GM18498 (cell line): ENCODE measurements at regions not wholly inside any gene's neighbourhood (a gene's known extent, or its start where the extent isn't known, plus 50 kb on each side); places are given as distances from the start of the nearest gene placed in this dataset.
"Not testable (repeated sequence)": the region's sequence is repeated elsewhere in the genome, so short reads cannot be mapped to it uniquely, and the experiment has no call there.

Experiments
- ATAC-seq: cut with Tn5 transposase; IDR thresholded peaks from one replicate; pipeline ENCODE4 v1.9.1; 2021; ENCODE audit warnings: mild to moderate bottlenecking, moderate library complexity; ENCODE audit not compliant: unreplicated experiment

GRCh38 chr13:105904034-105904742 lies 631.3 kb downstream of the EFNB2 start:
- no peak for ATAC-seq

GRCh38 chr13:105902396-105902795 lies 633.1 kb downstream of the EFNB2 start:
- ATAC-seq: no peak

GRCh38 chr13:105897575-105897974 lies 637.9 kb downstream of the EFNB2 start:
- no peak for ATAC-seq

GRCh38 chr13:105894697-105895096 lies 640.8 kb downstream of the EFNB2 start:
- no peak for ATAC-seq

DNA sequence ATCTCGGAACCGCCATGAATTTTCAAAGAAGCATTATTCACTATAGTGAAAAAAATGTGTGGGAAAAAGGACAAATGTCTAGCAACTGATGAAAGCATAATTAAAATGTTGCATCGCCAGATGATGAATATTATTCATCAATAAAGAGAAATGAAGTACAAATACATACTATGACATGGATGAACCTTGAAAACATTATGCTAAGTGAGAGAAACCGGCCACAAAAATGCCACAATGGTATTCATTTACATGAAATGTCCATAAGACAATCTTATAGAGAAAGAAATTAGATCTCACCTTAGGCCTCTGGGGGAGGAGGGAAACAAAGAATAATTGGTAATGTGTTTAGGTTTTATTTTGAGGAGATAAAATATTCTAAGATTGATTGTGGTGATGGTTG lies 645.0 kb downstream of the EFNB2 start:
- no peak for ATAC-seq

- no peak for ATAC-seq
Observed at GRCh38 chr13:105878119-105878700, 657.3 kb downstream of the EFNB2 start.

DNA sequence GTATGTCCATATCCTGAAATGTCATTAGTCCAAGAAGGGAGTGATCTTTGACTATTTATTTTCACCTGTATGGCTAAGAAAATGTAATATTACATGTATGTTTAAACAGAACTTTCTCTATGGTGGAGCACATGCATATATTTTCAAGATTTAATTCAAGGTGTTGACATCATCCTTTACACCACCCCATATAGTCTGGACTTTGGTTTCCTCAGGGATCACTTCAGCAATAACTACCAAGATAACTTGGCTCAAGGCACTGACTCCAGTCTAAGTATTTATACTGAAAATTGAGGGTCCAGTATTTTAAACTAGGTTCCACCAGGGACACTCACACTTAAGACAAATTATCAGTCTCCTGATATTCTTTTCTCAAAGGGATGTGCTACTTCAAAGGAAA lies 660.6 kb downstream of the EFNB2 start:
- no peak for ATAC-seq

DNA sequence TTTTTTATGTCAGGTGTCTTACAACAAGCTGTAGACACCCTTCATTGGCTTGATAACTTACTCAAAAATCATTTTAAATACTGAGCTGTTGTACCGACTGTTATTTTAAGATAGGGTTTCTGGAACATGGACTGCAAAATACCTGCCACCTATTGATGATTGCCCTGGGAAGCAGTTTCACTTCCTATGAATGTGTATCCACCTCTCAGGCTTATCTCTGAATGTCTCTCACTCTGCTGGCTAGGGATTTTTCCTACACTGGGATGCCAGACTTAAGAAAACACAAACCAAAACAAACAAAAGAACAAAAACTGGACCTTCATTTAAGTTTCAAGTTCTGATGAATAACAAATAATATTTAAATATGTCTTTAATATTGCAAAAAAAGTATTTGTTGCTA lies 663.7 kb downstream of the EFNB2 start:
- no peak for ATAC-seq

DNA sequence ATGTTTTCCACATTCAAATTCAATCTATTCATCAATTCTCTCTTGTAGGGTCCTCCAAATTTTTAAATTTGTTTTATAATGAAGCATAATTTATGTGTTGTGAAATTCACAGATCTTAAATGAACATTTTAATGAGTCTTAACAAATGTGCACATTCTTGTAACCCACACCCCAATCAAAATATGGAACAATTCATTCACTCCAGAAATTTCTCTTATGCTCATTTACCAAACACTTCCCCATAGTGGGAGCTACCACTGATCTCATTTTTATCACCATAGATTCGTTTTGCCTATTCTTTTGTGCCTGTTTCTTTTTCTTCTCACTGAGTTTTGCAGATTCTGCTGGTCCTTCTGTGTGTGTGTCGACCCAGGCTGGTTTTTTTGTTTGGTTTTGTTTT lies 664.1 kb downstream of the EFNB2 start:
- ATAC-seq: no peak

GRCh38 chr13:105863300-105863920 lies 672.1 kb downstream of the EFNB2 start:
- no peak for ATAC-seq

DNA sequence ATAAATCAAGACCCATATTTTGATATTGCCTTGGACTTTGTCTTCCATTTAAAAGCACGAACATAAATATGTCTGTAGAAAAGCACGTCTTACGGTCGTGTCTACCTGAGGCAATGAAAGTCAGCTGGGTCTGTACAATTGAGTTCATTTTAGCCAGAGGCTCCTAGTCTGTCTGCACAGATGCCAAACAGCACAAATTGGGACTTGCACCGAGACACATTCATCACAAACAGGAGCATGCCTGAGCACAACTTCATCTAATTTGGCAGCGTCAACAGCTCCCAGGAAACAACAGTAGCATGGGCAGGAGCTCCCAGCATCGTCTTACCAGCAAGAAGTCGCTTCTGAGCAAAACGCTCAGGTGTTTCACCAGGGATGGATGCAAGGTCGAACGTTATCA lies 687.0 kb downstream of the EFNB2 start:
- no peak for ATAC-seq

DNA sequence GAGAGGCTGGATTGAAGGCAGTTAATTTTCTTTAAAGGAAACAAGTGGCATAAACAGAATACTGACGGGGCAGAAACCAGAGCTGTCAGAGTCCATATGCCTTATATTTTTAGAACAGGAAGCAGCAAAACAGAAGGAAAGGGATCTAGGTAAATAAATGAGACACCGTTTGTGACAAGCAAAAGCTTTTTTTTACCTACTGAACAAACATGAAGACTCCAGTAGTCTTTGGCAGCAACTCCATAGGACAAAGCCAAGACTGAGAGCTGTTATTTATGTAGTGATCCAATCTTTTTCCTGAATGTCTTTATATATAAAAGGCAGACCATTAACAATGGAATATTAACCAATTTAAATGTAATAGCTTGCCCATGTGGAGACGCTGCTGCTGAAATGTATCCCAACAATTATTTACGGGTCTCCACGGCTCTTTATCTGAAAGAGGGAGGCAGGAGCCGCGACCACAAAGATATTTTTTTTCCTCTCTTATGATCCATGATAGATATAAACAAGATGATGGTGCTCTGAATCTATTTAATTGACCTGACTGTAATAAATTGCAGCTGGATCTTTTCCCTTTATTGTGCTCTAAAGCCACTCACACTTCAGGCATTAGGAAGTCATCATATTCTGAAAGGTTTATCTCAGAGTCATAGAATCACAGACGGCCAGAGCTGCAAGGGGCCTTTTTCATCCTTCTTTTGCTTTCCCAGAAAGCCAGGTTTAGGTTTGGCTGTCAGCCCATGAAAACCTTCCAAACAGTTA lies 687.8 kb downstream of the EFNB2 start:
- ATAC-seq: no peak

- ATAC-seq: no peak
Observed at GRCh38 chr13:105846923-105847322, 688.5 kb downstream of the EFNB2 start.

GRCh38 chr13:105841286-105841685 lies 694.2 kb downstream of the EFNB2 start:
- no peak for ATAC-seq

- ATAC-seq: no peak
Observed at GRCh38 chr13:105838231-105838630, 697.2 kb downstream of the EFNB2 start.

DNA sequence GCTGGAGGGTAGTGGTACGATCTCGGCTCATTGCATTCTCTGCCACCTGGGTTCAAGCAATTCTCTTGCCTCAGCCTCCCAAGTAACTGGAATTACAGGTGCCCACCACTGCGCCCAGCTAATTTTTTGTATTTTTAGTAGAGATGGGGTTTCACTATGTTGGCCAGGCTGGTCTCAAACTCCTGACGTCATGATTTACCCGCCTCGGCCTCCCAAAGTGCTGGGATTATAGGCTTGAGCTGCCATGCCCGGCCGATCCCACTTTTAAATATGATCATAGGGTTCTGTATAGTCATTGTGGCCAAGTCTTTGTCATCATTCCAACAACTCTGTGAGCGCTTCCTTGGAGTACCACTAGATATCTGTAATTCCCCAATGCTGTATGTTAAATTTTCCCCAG lies 698.2 kb downstream of the EFNB2 start:
- ATAC-seq: not testable (repeated sequence)

DNA sequence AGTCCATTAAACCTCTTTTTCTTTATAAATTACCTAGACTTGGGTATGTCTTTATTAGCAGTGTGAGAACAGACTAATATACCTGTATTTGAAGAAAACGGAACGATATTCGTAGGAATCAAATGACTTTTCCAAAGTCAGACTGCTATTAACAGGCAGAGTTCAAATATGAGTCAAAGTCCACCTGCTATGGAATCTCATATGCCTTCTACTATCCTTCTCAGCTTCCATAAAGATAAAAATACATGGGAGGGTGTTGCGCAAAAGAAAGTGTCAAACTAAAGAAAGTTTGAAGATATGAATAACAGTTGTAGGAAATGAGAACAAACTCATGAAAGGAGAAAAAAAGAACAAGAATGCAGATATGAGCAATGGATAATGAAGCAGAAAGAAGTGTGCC lies 704.6 kb downstream of the EFNB2 start:
- ATAC-seq: no peak

DNA sequence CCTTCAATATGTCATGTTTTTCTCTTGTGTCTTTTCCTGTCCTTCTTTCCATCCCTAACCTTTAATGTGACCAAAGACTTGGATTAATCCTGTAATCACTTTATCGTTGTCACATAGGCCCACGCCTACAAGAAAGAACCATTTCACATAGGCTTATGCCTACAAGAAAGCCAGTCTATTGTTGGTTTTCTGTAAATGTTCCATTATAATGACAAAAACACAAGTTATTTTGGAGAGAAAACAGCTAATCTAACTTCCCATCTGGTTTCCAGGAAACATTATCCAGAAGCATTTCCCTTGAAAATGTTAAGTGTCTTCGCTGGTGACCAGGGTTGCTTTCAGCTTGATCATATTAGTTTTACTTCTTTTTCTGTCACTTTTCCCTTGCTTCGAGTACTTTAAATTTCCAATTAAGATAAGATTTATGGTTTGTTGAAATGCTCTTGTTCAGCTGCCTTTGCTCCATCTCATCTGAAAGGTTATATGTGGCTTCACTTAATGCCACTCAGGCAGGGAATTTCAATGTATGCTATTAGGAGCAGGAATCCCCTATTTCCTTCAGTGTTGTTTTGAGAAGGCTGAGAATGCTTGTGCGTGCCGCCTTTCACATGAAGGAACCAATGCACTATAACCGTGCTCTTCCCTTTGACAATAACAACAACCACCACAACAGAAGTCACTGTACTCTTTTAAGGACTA lies 708.2 kb downstream of the EFNB2 start:
- ATAC-seq: no peak

- ATAC-seq: no peak
Observed at GRCh38 chr13:105825071-105825470, 710.4 kb downstream of the EFNB2 start.

GRCh38 chr13:105821337-105821736 lies 714.1 kb downstream of the EFNB2 start:
- ATAC-seq: no peak

- ATAC-seq: no peak
Observed at GRCh38 chr13:105820415-105820814, 715.0 kb downstream of the EFNB2 start.
